Duodenal mucosa (tissue), 2 donors: ENCODE measurements at regions not wholly inside any gene's neighbourhood (a gene's known extent, or its start where the extent isn't known, plus 50 kb on each side); places are given as distances from the start of the nearest gene placed in this dataset.
"Not testable (repeated sequence)": the region's sequence is repeated elsewhere in the genome, so short reads cannot be mapped to it uniquely, and the experiment has no call there.

Source experiments
- H3K27ac ChIP-seq: one replicate; pipeline ENCODE4 v1.7.0; 2013; ENCODE audit warnings: low read depth, low read length
- H3K27me3 ChIP-seq, 2 donors: one replicate each; pipeline ENCODE4 v1.7.0; 2013; ENCODE audit warnings: low read length in 2 of 2, control low read depth in 1 of 2; ENCODE audit not compliant: insufficient read depth in 2 of 2, control insufficient read depth in 1 of 2
- H3K36me3 ChIP-seq, 2 donors: one replicate each; pipeline ENCODE4 v1.7.0; 2013; ENCODE audit warnings: low read length in 2 of 2, control low read depth in 1 of 2; ENCODE audit not compliant: insufficient read depth in 2 of 2, control insufficient read depth in 1 of 2
- H3K4me1 ChIP-seq, 2 donors: one replicate each; pipeline ENCODE4 v1.7.0; 2013; ENCODE audit warnings: low read length in 2 of 2, control low read depth in 1 of 2; ENCODE audit not compliant: insufficient read depth in 2 of 2, control insufficient read depth in 1 of 2
- H3K4me3 ChIP-seq, 2 donors: one replicate each; pipeline ENCODE4 v1.7.0; 2013; ENCODE audit warnings: low read length in 2 of 2, low read depth in 1 of 2
- H3K9ac ChIP-seq, 2 donors: one replicate each; pipeline ENCODE4 v1.7.0; 2013; ENCODE audit warnings: low read length in 2 of 2, low read depth in 1 of 2
- H3K9me3 ChIP-seq, 2 donors: one replicate each; pipeline ENCODE4 v1.7.0; 2013; ENCODE audit warnings: low read length in 2 of 2, control low read depth in 1 of 2; ENCODE audit not compliant: control insufficient read depth in 1 of 2

DNA sequence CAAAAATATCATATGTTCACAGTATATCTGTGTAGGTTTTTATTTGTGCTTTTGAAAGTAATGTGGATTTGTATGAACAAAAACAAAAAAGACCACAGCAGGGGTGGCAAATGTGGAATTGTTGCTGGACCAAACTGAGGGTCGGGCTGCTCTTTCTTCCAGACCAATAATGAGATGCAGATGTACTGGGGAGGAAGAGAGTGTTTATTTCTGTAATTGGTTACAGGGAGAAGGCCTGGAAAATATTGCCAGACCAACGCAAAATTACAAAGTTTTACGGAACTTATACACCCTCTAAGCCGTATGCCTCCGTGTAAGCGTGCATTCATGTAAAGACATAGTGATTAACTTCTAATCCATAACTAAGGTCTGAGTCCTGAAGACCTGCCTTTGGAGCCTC is 353.9 kb upstream of the C16orf82 start:
- no peaks in the 10 kb centered on the region for H3K9me3 ChIP-seq
- H3K27ac ChIP-seq = no peak overlapping the region
- H3K4me1 ChIP-seq = no peaks in the 10 kb centered on the region
- H3K36me3 ChIP-seq = no peaks in the 10 kb centered on the region
- H3K27me3 ChIP-seq = no peaks in the 10 kb centered on the region
- H3K4me3 ChIP-seq = no peak overlapping the region
- H3K9ac ChIP-seq = no peak overlapping the region

DNA sequence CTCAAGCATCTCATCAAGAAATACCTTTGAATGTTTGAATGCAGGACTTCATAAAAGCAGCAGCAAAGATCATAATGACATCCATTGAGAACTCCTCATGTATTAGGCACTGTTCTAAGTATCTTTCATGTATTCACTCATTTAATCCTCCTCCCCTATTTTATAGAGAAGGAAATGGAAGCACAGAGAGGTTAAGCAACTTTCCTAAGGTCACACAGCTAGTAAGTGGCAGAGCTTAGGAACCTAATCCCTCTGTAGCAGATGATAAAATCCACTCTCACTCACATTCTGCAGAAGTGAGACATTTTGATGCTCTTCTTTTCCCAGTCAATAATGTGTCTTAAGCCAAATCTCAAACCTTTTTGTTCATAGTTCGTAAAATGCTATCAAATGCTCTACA is 350.8 kb upstream of the C16orf82 start:
- Histone ChIP-seq H3K4me3 (no peak overlapping the region), H3K27me3 (no peaks in the 10 kb centered on the region), H3K9ac (no peak overlapping the region), H3K27ac (no peak overlapping the region), H3K4me1 (no peaks in the 10 kb centered on the region), H3K9me3 (no peaks in the 10 kb centered on the region), H3K36me3 (no peaks in the 10 kb centered on the region)

DNA sequence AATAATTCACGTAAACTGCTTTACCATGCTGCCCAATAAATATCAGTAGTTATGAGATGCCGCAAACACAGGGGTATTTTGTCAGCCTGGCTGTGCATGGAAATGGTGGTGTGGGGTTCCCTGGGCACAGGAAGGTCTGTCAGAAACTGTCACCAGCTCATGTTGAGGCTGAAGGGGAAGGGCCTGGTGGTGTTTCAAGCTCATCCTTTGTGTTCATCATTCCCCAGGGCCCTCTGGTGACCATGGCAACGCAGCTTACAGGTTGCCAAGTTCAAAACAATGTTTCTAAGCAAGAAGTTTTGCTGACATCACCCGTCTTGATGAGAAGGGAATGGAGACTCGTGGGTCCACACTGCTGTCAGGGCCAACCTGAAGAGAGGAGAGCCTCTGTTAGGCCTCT is 348.9 kb upstream of the C16orf82 start:
- H3K27ac ChIP-seq = no peak overlapping the region
- H3K27me3 ChIP-seq = no peaks in the 10 kb centered on the region
- H3K4me3 ChIP-seq = no peak overlapping the region
- no peak overlapping the region for H3K9ac ChIP-seq
- H3K9me3 ChIP-seq = no peaks in the 10 kb centered on the region
- H3K4me1 ChIP-seq = no peaks in the 10 kb centered on the region
- no peaks in the 10 kb centered on the region for H3K36me3 ChIP-seq

DNA sequence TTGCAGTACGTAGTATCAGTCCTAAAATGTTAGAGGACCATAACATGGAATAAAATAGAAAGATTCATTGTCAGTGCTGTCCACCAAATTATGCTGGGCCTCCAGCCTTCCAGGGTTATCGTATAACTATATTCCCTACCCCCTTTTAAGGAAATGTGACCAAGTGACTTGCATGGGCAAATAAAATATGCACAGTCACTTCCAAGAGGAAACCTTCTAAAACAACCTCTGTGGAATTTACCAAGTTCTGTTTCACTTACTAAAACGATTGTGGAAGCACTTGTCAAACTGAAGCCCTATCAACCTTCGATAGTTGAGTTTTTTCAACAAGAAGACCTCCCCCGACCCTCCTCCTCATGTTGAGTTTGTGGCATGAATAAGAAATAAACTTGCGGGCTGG is 345.4 kb upstream of the C16orf82 start:
- no peak overlapping the region for H3K4me3 ChIP-seq
- H3K36me3 ChIP-seq = no peaks in the 10 kb centered on the region
- H3K27ac ChIP-seq = no peak overlapping the region
- no peaks in the 10 kb centered on the region for H3K27me3 ChIP-seq
- H3K4me1 ChIP-seq = no peaks in the 10 kb centered on the region
- H3K9me3 ChIP-seq = no peaks in the 10 kb centered on the region
- no peak overlapping the region for H3K9ac ChIP-seq

DNA sequence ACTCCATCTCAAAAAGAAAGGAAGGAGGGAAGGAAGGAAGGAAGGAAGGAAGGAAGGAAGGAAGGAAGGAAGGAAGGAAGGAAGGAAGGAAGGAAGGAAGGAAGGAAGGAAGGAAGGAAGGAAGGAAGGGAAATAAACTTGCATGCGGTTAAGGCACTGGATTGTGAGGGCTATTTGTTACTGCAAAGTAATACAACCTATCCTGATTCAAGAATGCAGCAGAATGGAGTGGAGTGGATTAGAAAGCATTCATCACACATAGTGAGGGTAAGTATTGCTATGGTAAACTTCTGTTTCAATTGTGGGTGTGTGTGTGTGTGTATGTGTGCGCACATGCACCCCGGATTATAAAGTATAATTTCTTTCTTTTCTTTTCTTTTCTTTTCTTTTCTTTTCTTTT is 344.8 kb upstream of the C16orf82 start:
- not testable (repeated sequence) for H3K27ac ChIP-seq, H3K4me1 ChIP-seq, H3K36me3 ChIP-seq, H3K4me3 ChIP-seq, H3K9me3 ChIP-seq, H3K9ac ChIP-seq, H3K27me3 ChIP-seq

DNA sequence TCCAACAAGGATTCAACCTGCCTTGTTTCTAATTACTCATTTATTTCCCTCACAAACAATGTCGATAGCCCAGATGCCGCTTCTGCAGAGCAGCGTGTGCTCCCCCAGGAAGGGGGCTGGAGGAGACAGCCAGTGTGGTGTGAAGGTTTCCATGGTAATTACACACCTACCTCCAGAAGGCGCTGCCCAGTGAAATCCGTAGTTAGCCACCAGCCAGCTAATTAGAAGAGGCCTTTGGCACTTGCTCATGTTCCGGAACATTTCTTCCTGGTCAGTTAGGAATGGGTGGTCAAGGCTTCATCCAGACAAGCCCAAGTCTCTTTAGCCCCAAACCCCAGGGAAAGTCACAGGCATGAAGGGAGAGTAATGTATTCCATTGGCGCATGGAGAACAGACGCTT is 342.5 kb upstream of the C16orf82 start:
- H3K27me3 ChIP-seq = no peaks in the 10 kb centered on the region
- no peak overlapping the region for H3K9ac ChIP-seq
- H3K4me1 ChIP-seq = no peaks in the 10 kb centered on the region
- H3K27ac ChIP-seq = no peak overlapping the region
- no peak overlapping the region for H3K4me3 ChIP-seq
- no peaks in the 10 kb centered on the region for H3K36me3 ChIP-seq
- H3K9me3 ChIP-seq = no peaks in the 10 kb centered on the region

DNA sequence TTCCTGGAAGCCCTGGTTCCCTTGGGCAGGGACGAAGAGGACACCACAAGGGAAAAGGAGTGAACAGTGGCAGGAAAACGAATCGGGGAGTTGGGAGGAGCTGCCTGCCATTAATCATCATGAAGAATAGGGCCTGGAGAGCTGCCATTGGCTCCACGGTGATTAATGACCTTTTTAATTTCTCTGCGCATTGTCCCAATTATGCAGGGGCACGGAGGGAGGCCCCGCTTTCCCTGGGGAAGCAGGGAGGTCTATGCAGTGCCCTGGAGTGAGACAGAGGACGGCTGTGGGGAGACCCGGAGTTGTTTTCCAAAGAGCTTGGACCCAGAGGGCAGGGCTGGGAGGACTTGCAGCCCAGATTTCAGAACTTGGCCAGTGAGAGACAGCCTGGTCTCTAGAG is 338.9 kb upstream of the C16orf82 start:
- H3K27me3 ChIP-seq = no peaks in the 10 kb centered on the region
- H3K27ac ChIP-seq = no peak overlapping the region
- H3K4me3 ChIP-seq = no peak overlapping the region
- H3K4me1 ChIP-seq = no peaks in the 10 kb centered on the region
- H3K9ac ChIP-seq = no peak overlapping the region
- no peaks in the 10 kb centered on the region for H3K9me3 ChIP-seq
- H3K36me3 ChIP-seq = no peaks in the 10 kb centered on the region

DNA sequence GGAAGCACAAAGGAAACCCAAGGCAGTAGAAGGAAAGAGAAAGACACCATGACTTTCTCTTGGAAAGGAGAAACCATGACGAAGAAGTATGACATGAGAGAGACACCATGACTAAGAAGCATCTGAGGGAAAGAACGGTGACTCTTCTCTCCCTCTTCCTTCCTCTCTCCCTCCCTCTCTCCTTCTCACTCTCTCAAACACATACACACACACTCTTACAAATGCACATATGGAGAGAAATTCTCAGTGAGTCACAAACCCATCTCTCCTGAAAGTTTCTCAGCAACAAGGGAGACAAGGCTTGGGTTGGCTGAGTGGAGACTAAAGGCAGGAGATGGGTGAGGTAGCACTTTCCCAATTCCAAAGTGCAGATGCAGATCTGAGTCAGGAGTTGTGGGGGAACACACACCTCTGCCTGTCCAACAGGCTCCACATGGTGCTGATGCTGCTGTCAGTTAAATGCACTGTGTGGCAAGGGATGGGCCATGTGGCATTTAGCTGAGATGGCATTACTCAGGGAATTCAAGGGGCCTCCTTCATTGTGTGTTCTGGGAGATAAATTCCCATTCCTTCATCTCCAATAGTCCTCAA is 336.7 kb upstream of the C16orf82 start:
- H3K9ac ChIP-seq = no peak overlapping the region
- H3K27me3 ChIP-seq = no peaks in the 10 kb centered on the region
- no peaks in the 10 kb centered on the region for H3K9me3 ChIP-seq
- no peaks in the 10 kb centered on the region for H3K36me3 ChIP-seq
- H3K4me1 ChIP-seq = no peaks in the 10 kb centered on the region
- H3K4me3 ChIP-seq = no peak overlapping the region
- H3K27ac ChIP-seq = no peak overlapping the region

DNA sequence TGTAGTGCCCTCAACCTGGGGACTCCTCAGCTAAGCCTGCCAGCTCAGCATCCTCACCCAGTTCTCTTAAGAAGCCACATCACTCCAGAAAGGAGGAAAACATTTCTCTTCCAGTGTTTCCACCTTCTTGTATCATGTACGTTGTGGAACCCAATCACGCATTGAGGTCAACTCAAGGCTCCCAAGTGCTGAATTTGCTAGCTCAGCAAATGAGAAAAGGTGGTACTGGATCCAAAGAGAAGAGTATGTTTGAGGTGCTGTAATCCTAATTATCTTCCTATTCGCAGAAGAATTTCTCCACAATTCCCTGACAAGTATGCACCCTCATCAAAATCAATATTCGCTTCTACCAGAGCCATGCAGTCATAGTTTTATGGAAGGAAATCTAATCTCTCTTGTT is 335.0 kb upstream of the C16orf82 start:
- Histone ChIP-seq H3K27ac (no peak overlapping the region), H3K9me3 (no peaks in the 10 kb centered on the region), H3K4me1 (no peaks in the 10 kb centered on the region), H3K27me3 (no peaks in the 10 kb centered on the region), H3K9ac (no peak overlapping the region), H3K36me3 (no peaks in the 10 kb centered on the region), H3K4me3 (no peak overlapping the region)

DNA sequence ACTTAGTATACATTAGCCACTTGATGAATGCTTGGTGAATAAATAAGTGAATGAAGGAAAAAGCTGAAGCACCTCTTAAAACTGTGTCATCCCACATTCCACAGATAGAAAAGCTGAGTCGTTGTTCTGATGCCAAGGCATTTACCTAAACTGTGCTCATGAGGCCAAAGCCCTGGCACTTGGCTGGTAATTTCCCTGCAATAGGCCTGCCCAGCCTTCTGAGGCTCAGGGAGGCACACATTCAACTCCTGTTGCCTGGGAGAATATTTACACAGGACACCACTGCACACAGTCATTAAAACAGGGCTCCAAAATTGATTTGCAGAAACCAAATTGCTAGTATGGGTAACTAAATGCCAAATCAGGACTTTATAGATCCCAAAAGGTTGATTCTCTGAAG is 333.0 kb upstream of the C16orf82 start:
- no peaks in the 10 kb centered on the region for H3K36me3 ChIP-seq
- H3K9ac ChIP-seq = no peak overlapping the region
- no peaks in the 10 kb centered on the region for H3K9me3 ChIP-seq
- no peak overlapping the region for H3K4me3 ChIP-seq
- no peaks in the 10 kb centered on the region for H3K4me1 ChIP-seq
- H3K27me3 ChIP-seq = no peaks in the 10 kb centered on the region
- no peak overlapping the region for H3K27ac ChIP-seq

DNA sequence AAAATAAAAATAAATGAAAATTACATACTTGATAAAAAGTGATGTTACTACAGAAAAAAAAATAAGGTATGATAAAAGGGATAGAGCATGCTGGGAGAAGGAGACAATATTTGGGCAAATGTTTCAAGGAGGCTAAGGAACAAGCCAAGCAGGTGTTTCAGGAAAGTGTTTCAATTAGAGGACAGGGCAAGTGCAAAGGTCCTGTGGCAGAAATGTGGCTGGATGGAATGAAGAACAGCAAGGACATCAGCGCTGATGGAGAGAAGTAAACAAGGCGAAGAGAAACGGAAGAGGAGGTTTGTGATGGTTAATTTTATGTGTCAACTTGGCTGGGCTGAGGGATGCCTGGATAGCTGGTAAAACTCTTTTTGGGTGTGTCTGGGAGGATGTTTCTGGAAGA is 331.2 kb upstream of the C16orf82 start:
- no peaks in the 10 kb centered on the region for H3K27me3 ChIP-seq
- H3K4me1 ChIP-seq = no peaks in the 10 kb centered on the region
- H3K36me3 ChIP-seq = no peaks in the 10 kb centered on the region
- H3K4me3 ChIP-seq = no peak overlapping the region
- H3K9ac ChIP-seq = no peak overlapping the region
- H3K27ac ChIP-seq = no peak overlapping the region
- H3K9me3 ChIP-seq = no peaks in the 10 kb centered on the region
